Neural progenitor cell (in vitro differentiated cells): ENCODE measurements at regions not wholly inside any gene's neighbourhood (a gene's known extent, or its start where the extent isn't known, plus 50 kb on each side); places are given as distances from the start of the nearest gene placed in this dataset.

Experiments used
- DNase-seq: peaks from one replicate; pipeline ENCODE4 v3.0.0-alpha.2; 2016; ENCODE audit warnings: low spot score
- H2AFZ ChIP-seq: fragments of 200-600 bp; sonication (generic); replicated peaks from 2 replicates; pipeline ENCODE4 v1.6.1; 2016; ENCODE audit warnings: antibody characterized with exemption
- H3F3A ChIP-seq: fragments of 200-600 bp; sonication (generic); 2 replicates; pipeline ENCODE4 v1.6.1; 2016; ENCODE audit warnings: antibody characterized with exemption, low read depth
- H3K27ac ChIP-seq: fragments of 200-600 bp; sonication (generic); 2 replicates; pipeline ENCODE4 v1.5.1; 2016; ENCODE audit warnings: mild to moderate bottlenecking
- H3K27me3 ChIP-seq: fragments of 200-600 bp; sonication (generic); 2 replicates; pipeline ENCODE4 v1.6.1; 2016; ENCODE audit warnings: mild to moderate bottlenecking, moderate library complexity
- H3K36me3 ChIP-seq: fragments of 200-600 bp; sonication (generic); 2 replicates; pipeline ENCODE4 v1.5.1; 2016
- H3K4me1 ChIP-seq: fragments of 200-600 bp; sonication (generic); 2 replicates; pipeline ENCODE4 v1.6.1; 2016; ENCODE audit warnings: mixed run types
- H3K4me2 ChIP-seq: fragments of 200-600 bp; sonication (generic); 2 replicates; pipeline ENCODE4 v1.6.1; 2016
- H3K4me3 ChIP-seq: fragments of 200-600 bp; sonication (generic); 2 replicates; pipeline ENCODE4 v1.5.1; 2016
- H3K79me2 ChIP-seq: fragments of 200-600 bp; sonication (generic); 2 replicates; pipeline ENCODE4 v1.6.1; 2016; ENCODE audit warnings: low read depth
- H3K9ac ChIP-seq: fragments of 200-600 bp; sonication (generic); 2 replicates; pipeline ENCODE4 v1.6.1; 2016
- H3K9me3 ChIP-seq: fragments of 200-600 bp; sonication (generic); 2 replicates; pipeline ENCODE4 v1.5.1; 2016; ENCODE audit warnings: low read depth
- H4K20me1 ChIP-seq: fragments of 200-600 bp; sonication (generic); 2 replicates; pipeline ENCODE4 v1.6.1; 2016; ENCODE audit warnings: low read depth
- H3K27ac Mint-ChIP-seq: 3 replicates; pipeline ENCODE4 v1.8.0; 2021; ENCODE audit warnings: mixed read lengths
- H3K27me3 Mint-ChIP-seq: 2 replicates; pipeline ENCODE4 v1.8.0; 2022; ENCODE audit warnings: low read depth, mild to moderate bottlenecking, inconsistent platforms, moderate library complexity, mixed read lengths; ENCODE audit not compliant: insufficient read depth
- H3K36me3 Mint-ChIP-seq: 3 replicates; pipeline ENCODE4 v1.8.0; 2021; ENCODE audit warnings: mixed read lengths
- H3K4me1 Mint-ChIP-seq: 3 replicates; pipeline ENCODE4 v1.8.0; 2021; ENCODE audit warnings: mixed read lengths
- H3K4me3 Mint-ChIP-seq: 3 replicates; pipeline ENCODE4 v1.8.0; 2021; ENCODE audit warnings: mild to moderate bottlenecking, moderate library complexity, mixed read lengths
- H3K9me3 Mint-ChIP-seq: 3 replicates; pipeline ENCODE4 v1.8.0; 2020; ENCODE audit warnings: mixed read lengths
- CTCF ChIP-seq: fragments of 200-600 bp; sonication (generic); IDR thresholded peaks from 2 replicates; pipeline ENCODE4 v1.5.1; 2017; ENCODE audit warnings: antibody characterized with exemption, mild to moderate bottlenecking
- EZH2 ChIP-seq: fragments of 200-600 bp; sonication (generic); IDR thresholded peaks from 2 replicates; pipeline ENCODE4 v1.6.1; 2017; ENCODE audit warnings: antibody characterized with exemption, mild to moderate bottlenecking, moderate library complexity
- EZH2phosphoT487 ChIP-seq: fragments of 200-600 bp; sonication (generic); IDR thresholded peaks from 2 replicates; pipeline ENCODE4 v1.6.1; 2017; ENCODE audit warnings: antibody characterized with exemption

- Histone ChIP-seq H3K9ac (no peak overlapping the region), H3K4me3 (no peak overlapping the region), H3F3A (no peaks in the 10 kb centered on the region), H3K4me1 (peaks cover 15% of the 10 kb centered on the region), H4K20me1 (no peaks in the 10 kb centered on the region), H2AFZ (no peak overlapping the region), H3K27me3 (no peaks in the 10 kb centered on the region), H3K4me2 (no peak overlapping the region), H3K9me3 (no peaks in the 10 kb centered on the region), H3K36me3 (no peaks in the 10 kb centered on the region), H3K27ac (no peak overlapping the region), H3K79me2 (no peaks in the 10 kb centered on the region)
- Mint-ChIP-seq H3K27me3 (peaks cover 13% of the 10 kb centered on the region), H3K4me3 (no peak overlapping the region), H3K27ac (no peak overlapping the region), H3K9me3 (peaks cover 7% of the 10 kb centered on the region), H3K4me1 (peaks cover 27% of the 10 kb centered on the region), H3K36me3 (no peaks in the 10 kb centered on the region)
- DNase-seq = no peak
- TF ChIP-seq EZH2 (no peak), EZH2phosphoT487 (no peak), CTCF (no peak)
Observed at GRCh38 chr14:99095369-99095768, 176.6 kb downstream of the BCL11B start.

- H3K9ac ChIP-seq = no peak overlapping the region
- no peaks in the 10 kb centered on the region for H3K36me3 Mint-ChIP-seq
- peaks cover 15% of the 10 kb centered on the region for H3K27me3 Mint-ChIP-seq
- peak overlapping the region; percentile 10 for H3K27ac Mint-ChIP-seq
- H3K36me3 ChIP-seq = no peaks in the 10 kb centered on the region
- H3K9me3 ChIP-seq = no peaks in the 10 kb centered on the region
- H3K27me3 ChIP-seq = no peaks in the 10 kb centered on the region
- no peak for DNase-seq
- no peaks in the 10 kb centered on the region for H3K79me2 ChIP-seq
- H3K4me3 Mint-ChIP-seq = no peak overlapping the region
- peaks cover 43% of the 10 kb centered on the region for H3K4me1 Mint-ChIP-seq
- TF ChIP-seq EZH2 (no peak), EZH2phosphoT487 (no peak), CTCF (no peak)
- no peak overlapping the region for H3K4me2 ChIP-seq
- peaks cover 13% of the 10 kb centered on the region for H3K9me3 Mint-ChIP-seq
- no peak overlapping the region for H3K4me3 ChIP-seq
- peaks cover 31% of the 10 kb centered on the region for H3K4me1 ChIP-seq
- H4K20me1 ChIP-seq = no peaks in the 10 kb centered on the region
- H3K27ac ChIP-seq = no peak overlapping the region
- no peak overlapping the region for H2AFZ ChIP-seq
- H3F3A ChIP-seq = peaks cover 8% of the 10 kb centered on the region
Observed at GRCh38 chr14:99098199-99098598, 173.8 kb downstream of the BCL11B start.

- no peak overlapping the region for H3K27ac Mint-ChIP-seq
- H3K27me3 ChIP-seq = no peaks in the 10 kb centered on the region
- TF ChIP-seq CTCF (no peak), EZH2 (no peak), EZH2phosphoT487 (no peak)
- peaks cover 17% of the 10 kb centered on the region for H3K27me3 Mint-ChIP-seq
- no peak overlapping the region for H2AFZ ChIP-seq
- no peaks in the 10 kb centered on the region for H4K20me1 ChIP-seq
- H3F3A ChIP-seq = peaks cover 8% of the 10 kb centered on the region
- no peak overlapping the region for H3K27ac ChIP-seq
- no peak overlapping the region for H3K4me3 ChIP-seq
- no peak for DNase-seq
- H3K4me3 Mint-ChIP-seq = no peak overlapping the region
- no peak overlapping the region for H3K9ac ChIP-seq
- peaks cover 20% of the 10 kb centered on the region for H3K9me3 Mint-ChIP-seq
- H3K36me3 ChIP-seq = no peaks in the 10 kb centered on the region
- peaks cover 35% of the 10 kb centered on the region for H3K4me1 Mint-ChIP-seq
- H3K79me2 ChIP-seq = no peaks in the 10 kb centered on the region
- no peak overlapping the region for H3K4me2 ChIP-seq
- H3K36me3 Mint-ChIP-seq = no peaks in the 10 kb centered on the region
- peaks cover 21% of the 10 kb centered on the region for H3K4me1 ChIP-seq
- no peaks in the 10 kb centered on the region for H3K9me3 ChIP-seq
Observed at GRCh38 chr14:99099051-99099787, 172.8 kb downstream of the BCL11B start.
